ENCODE measurements at regions not wholly inside any gene's neighbourhood (a gene's known extent, or its start where the extent isn't known, plus 50 kb on each side); places are given as distances from the start of the nearest gene placed in this dataset.

GRCh38 chr1:193660428-193660827 lies 474.0 kb upstream of the B3GALT2 start:
- no peak for DNase-seq (ENCODE audit: low spot score)
- no peak overlapping the region for H3K4me3 ChIP-seq
- TF ChIP-seq CTCF (IDR thresholded peaks at IDR 0.05) = no peak
- H3K27ac ChIP-seq = no peak overlapping the region

GRCh38 chr1:193658691-193659090 lies 472.3 kb upstream of the B3GALT2 start:
- no peak overlapping the region for H3K27ac ChIP-seq
- no peak for TF ChIP-seq CTCF (IDR thresholded peaks at IDR 0.05)

GRCh38 chr1:193658081-193658480 lies 471.7 kb upstream of the B3GALT2 start:
- DNase-seq (ENCODE audit: low spot score) = no peak

More at GRCh38 chr1:193658691-193659090, 472.3 kb upstream of the B3GALT2 start:
- no peak for DNase-seq (ENCODE audit: low spot score)
- no peak overlapping the region for H3K4me3 ChIP-seq

GRCh38 chr1:193657552-193657951 lies 471.1 kb upstream of the B3GALT2 start:
- TF ChIP-seq CTCF (IDR thresholded peaks at IDR 0.05) = no peak
- no peak for DNase-seq (ENCODE audit: low spot score)
- no peak overlapping the region for H3K4me3 ChIP-seq
- no peak overlapping the region for H3K27ac ChIP-seq

More at GRCh38 chr1:193658081-193658480, 471.7 kb upstream of the B3GALT2 start:
- no peak overlapping the region for H3K4me3 ChIP-seq
- H3K27ac ChIP-seq = no peak overlapping the region
- no peak for TF ChIP-seq CTCF (IDR thresholded peaks at IDR 0.05)

GRCh38 chr1:193656841-193657240 lies 470.4 kb upstream of the B3GALT2 start:
- TF ChIP-seq CTCF (IDR thresholded peaks at IDR 0.05) = no peak
- Histone ChIP-seq H3K27ac (no peak overlapping the region), H3K4me3 (no peak overlapping the region)
- DNase-seq (ENCODE audit: low spot score) = no peak

GRCh38 chr1:193654951-193655735 lies 468.7 kb upstream of the B3GALT2 start:
- DNase-seq (ENCODE audit: low spot score) = no peak
- TF ChIP-seq CTCF (IDR thresholded peaks at IDR 0.05) = no peak
- Histone ChIP-seq H3K4me3 (no peak overlapping the region), H3K27ac (no peak overlapping the region)

GRCh38 chr1:193649587-193649986 lies 463.2 kb upstream of the B3GALT2 start:
- TF ChIP-seq CTCF (IDR thresholded peaks at IDR 0.05) = no peak
- Histone ChIP-seq H3K4me3 (no peak overlapping the region), H3K27ac (no peak overlapping the region)
- DNase-seq (ENCODE audit: low spot score) = no peak
